ENCODE measurements at regions not wholly inside any gene's neighbourhood (a gene's known extent, or its start where the extent isn't known, plus 50 kb on each side); places are given as distances from the start of the nearest gene placed in this dataset.

DNA sequence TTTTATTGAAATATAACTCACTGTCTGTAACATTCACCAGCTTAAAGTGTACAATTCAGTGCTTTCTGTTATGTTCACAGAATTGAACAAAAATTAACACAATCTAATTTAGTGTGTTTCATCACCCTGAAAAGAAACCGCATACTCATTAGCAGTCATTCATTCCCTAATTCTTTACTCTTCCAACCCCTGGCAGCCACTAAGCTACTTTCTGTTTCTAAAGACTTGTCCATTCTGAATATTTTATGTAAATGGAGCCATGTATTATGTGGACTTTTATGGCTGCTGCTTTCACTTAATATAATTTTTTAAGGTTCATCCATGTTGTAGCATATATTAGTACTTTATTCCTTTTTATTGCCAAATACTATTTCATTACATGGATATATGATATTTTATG, 94.7 kb upstream of the ATP8A1 start:
- intact Hi-C loops (cut with DNase I) = no loop called here
- Histone ChIP-seq H3K9me3 (no peaks in the 10 kb centered on the region), H3K27ac (no peak overlapping the region), H3K4me3 (no peak overlapping the region), H3K27me3 (no peaks in the 10 kb centered on the region), H3K36me3 (replicated peaks in 1 of 2; ENCODE audit: insufficient read depth in 1 of 2, low read depth in 2 of 2) (no peaks in the 10 kb centered on the region), H3K4me1 (no peaks in the 10 kb centered on the region)
- no peak for TF ChIP-seq POLR2A (IDR thresholded peaks at IDR 0.05)
- TF ChIP-seq, protein P1, sequence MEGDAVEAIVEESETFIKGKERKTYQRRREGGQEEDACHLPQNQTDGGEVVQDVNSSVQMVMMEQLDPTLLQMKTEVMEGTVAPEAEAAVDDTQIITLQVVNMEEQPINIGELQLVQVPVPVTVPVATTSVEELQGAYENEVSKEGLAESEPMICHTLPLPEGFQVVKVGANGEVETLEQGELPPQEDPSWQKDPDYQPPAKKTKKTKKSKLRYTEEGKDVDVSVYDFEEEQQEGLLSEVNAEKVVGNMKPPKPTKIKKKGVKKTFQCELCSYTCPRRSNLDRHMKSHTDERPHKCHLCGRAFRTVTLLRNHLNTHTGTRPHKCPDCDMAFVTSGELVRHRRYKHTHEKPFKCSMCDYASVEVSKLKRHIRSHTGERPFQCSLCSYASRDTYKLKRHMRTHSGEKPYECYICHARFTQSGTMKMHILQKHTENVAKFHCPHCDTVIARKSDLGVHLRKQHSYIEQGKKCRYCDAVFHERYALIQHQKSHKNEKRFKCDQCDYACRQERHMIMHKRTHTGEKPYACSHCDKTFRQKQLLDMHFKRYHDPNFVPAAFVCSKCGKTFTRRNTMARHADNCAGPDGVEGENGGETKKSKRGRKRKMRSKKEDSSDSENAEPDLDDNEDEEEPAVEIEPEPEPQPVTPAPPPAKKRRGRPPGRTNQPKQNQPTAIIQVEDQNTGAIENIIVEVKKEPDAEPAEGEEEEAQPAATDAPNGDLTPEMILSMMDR (IDR thresholded peaks at IDR 0.05) = no peak
- DNase-seq (no peak), ATAC-seq (no peak)
- WGBS, 2 donors = 84 to 87% methylated on average over 1 of the region's 1 CpG

DNA sequence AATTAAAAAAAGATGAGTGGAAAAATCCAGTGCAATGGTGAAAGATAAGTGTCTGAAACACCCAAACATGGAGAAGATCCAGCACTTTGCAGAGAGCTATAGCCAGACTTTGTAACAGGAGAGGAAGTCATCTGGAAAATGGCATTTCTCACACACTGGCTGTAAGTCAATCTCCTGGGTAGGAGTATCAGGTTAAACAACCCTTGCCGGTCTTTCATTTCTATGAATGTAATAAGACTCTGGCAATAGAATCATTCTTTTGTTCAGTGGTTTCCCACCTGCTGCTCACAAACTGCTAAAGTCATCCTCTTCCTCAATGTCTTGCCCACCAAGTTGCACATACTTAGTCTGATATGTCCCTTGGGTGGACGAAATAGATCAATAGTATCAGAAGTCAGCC, 94.0 kb upstream of the ATP8A1 start:
- no peak overlapping the region for H3K27ac ChIP-seq
- DNase-seq (no peak), ATAC-seq (no peak)
- H3K9me3 ChIP-seq = no peaks in the 10 kb centered on the region
- H3K36me3 ChIP-seq (replicated peaks in 1 of 2; ENCODE audit: insufficient read depth in 1 of 2, low read depth in 2 of 2) = no peaks in the 10 kb centered on the region
- H3K27me3 ChIP-seq = no peaks in the 10 kb centered on the region
- no peak overlapping the region for H3K4me3 ChIP-seq
- no peak for TF ChIP-seq POLR2A (IDR thresholded peaks at IDR 0.05)
- H3K4me1 ChIP-seq = no peaks in the 10 kb centered on the region
- intact Hi-C loops (cut with DNase I) = no loop called here
- WGBS, 2 donors = 40 to 46% methylated on average over 2 of the region's 2 CpGs

DNA sequence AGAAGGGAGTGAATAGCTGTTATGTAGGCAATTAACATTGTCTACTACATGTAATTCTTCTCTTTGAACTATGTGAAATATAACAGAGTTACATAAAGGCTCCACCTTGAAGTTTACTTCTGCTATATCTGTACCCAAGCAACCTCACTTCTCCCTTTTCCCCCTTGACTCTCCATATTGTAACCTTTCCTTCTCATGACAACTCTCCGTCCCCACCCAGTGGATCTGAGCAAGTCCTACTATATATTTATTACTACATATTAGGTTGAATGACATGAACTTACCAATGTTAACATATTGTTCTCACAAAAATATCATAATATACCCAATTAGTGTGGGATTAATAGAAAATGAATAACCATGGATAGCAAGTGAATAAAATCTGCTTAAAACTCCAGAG, 93.2 kb upstream of the ATP8A1 start:
- DNase-seq (peak; percentile 9 to 36 (median 19)), ATAC-seq (no peak)
- H3K36me3 ChIP-seq (replicated peaks in 1 of 2; ENCODE audit: insufficient read depth in 1 of 2, low read depth in 2 of 2) = no peaks in the 10 kb centered on the region
- TF ChIP-seq, protein P1 (IDR thresholded peaks at IDR 0.05) = peak in 4 of 7 experiments; percentile 38 to 46 (median 44)
- no peak for TF ChIP-seq POLR2A (IDR thresholded peaks at IDR 0.05)
- no peaks in the 10 kb centered on the region for H3K27me3 ChIP-seq
- WGBS, 2 donors = 33 to 40% methylated on average over 1 of the region's 1 CpG
- H3K27ac ChIP-seq = no peak overlapping the region
- intact Hi-C loops (cut with DNase I) = no loop called here
- no peaks in the 10 kb centered on the region for H3K4me1 ChIP-seq
- H3K9me3 ChIP-seq = no peaks in the 10 kb centered on the region
- H3K4me3 ChIP-seq = no peak overlapping the region

DNA sequence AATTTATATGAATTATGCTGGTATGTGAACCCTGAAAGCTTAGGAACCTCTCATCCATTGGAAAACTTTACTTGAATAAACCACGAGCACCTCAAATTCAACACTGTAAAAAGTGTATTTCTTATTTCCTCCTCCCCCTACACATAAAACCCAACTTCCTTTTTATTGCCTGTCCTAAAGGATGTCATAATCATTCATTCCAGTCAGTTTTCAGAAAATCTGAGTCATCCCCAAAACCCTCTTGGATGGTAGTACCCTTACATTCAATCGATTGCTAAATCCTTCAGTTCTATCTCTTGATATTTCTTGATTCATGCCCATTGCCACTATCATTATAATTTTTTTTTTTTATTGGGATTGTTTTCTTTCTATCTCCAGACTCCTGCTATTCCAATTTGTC, 91.1 kb upstream of the ATP8A1 start:
- no peaks in the 10 kb centered on the region for H3K4me1 ChIP-seq
- DNase-seq (no peak), ATAC-seq (no peak)
- H3K9me3 ChIP-seq = no peaks in the 10 kb centered on the region
- no peaks in the 10 kb centered on the region for H3K27me3 ChIP-seq
- no peaks in the 10 kb centered on the region for H3K36me3 ChIP-seq (replicated peaks in 1 of 2; ENCODE audit: insufficient read depth in 1 of 2, low read depth in 2 of 2)
- WGBS, 2 donors = 79 to 88% methylated on average over 2 of the region's 2 CpGs
- H3K4me3 ChIP-seq = no peak overlapping the region
- intact Hi-C loops (cut with DNase I) = no loop called here
- TF ChIP-seq, protein P1 (IDR thresholded peaks at IDR 0.05) = no peak
- TF ChIP-seq POLR2A (IDR thresholded peaks at IDR 0.05) = no peak
- no peak overlapping the region for H3K27ac ChIP-seq

DNA sequence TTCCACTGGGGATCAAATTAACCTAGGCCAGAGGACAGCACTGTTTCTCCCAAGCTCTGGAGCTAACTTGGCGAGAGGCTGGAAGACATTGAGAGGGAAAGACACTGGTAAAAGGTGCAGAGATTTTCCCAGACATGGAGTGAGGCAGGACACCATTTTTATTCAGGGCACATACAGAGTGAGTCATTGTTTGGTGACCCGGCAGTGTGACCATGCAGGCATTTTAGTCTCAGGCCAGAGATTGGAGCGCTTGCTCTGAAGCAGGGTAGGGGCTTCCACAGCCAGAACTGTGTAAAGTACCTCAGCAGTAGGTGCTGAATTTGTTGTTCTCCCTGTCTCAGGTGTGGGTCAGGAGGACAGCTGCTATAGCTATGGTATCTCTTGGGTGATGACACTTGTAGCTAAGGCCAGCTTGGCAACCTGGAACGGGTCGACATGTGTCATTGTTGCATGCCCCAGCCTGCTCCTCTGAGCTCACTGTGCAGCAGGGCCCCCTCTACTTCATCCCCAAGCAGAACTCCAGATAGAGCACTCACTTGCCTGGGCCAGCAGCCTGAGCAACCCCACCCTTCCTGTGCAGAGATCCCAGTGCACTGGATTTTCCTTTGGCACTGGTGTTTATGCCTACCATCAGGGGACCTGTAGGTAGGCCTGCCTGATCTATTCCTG, 79.8 kb upstream of the ATP8A1 start:
- Histone ChIP-seq H3K4me3 (no peak overlapping the region), H3K9me3 (peaks cover 0 to 3% (median 0%) of the 10 kb centered on the region in 3 donors), H3K27me3 (no peaks in the 10 kb centered on the region), H3K36me3 (replicated peaks in 1 of 2; ENCODE audit: insufficient read depth in 1 of 2, low read depth in 2 of 2) (no peaks in the 10 kb centered on the region), H3K4me1 (no peaks in the 10 kb centered on the region), H3K27ac (no peak overlapping the region)
- TF ChIP-seq, protein P1 (IDR thresholded peaks at IDR 0.05) = no peak
- no peak for TF ChIP-seq POLR2A (IDR thresholded peaks at IDR 0.05)
- no peak for ATAC-seq
- intact Hi-C loops (cut with DNase I) = no loop called here
- DNase-seq = no peak
- 91 to 97% methylated on average over 5 of the region's 5 CpGs for WGBS, 2 donors

All from body of pancreas (tissue), 4 donors.